H9 (cell line): ENCODE measurements at regions not wholly inside any gene's neighbourhood (a gene's known extent, or its start where the extent isn't known, plus 50 kb on each side); places are given as distances from the start of the nearest gene placed in this dataset.

Source experiments
- DNase-seq: peaks from one replicate; pipeline ENCODE4 v3.0.0-alpha.2; 2017
- H2AFZ ChIP-seq: one replicate; pipeline ENCODE4 v1.6.1; 2013; ENCODE audit warnings: mild to moderate bottlenecking, low read length, control low read depth, moderate library complexity
- H2AK5ac ChIP-seq: 2 replicates; pipeline ENCODE4 v1.6.1; 2013; ENCODE audit warnings: low read length, control low read depth, mixed read lengths; ENCODE audit not compliant: insufficient read length
- H2BK120ac ChIP-seq: one replicate; pipeline ENCODE4 v1.6.1; 2013; ENCODE audit warnings: low read depth, mild to moderate bottlenecking, low read length, control low read depth, inconsistent platforms; ENCODE audit not compliant: poor library complexity, severe bottlenecking
- H2BK12ac ChIP-seq: 2 replicates; pipeline ENCODE4 v1.6.1; 2013; ENCODE audit warnings: low read length, control low read depth, mixed read lengths, low read depth; ENCODE audit not compliant: insufficient read length
- H2BK15ac ChIP-seq: 2 replicates; pipeline ENCODE4 v1.6.1; 2013; ENCODE audit warnings: low read depth, low read length, control low read depth
- H2BK20ac ChIP-seq: one replicate; pipeline ENCODE4 v1.6.1; 2013; ENCODE audit warnings: low read depth, mild to moderate bottlenecking, low read length, control low read depth, inconsistent platforms; ENCODE audit not compliant: poor library complexity, severe bottlenecking
- H2BK5ac ChIP-seq: 2 replicates; pipeline ENCODE4 v1.6.1; 2013; ENCODE audit warnings: low read length, control low read depth, mixed read lengths; ENCODE audit not compliant: insufficient read length
- H3K14ac ChIP-seq: 2 replicates; pipeline ENCODE4 v1.6.1; 2013; ENCODE audit warnings: low read length, control low read depth; ENCODE audit not compliant: insufficient read depth
- H3K18ac ChIP-seq: 2 replicates; pipeline ENCODE4 v1.6.1; 2013; ENCODE audit warnings: low read depth, mild to moderate bottlenecking, mixed read lengths, low read length, control low read depth; ENCODE audit not compliant: insufficient read length
- H3K23ac ChIP-seq: 2 replicates; pipeline ENCODE4 v1.6.1; 2013; ENCODE audit warnings: low read length, control low read depth, mixed read lengths, low read depth; ENCODE audit not compliant: insufficient read length
- H3K23me2 ChIP-seq: 2 replicates; pipeline ENCODE4 v1.6.1; 2013; ENCODE audit warnings: low read depth, mild to moderate bottlenecking, mixed read lengths, low read length, control low read depth; ENCODE audit not compliant: insufficient read length, poor library complexity, severe bottlenecking
- H3K27ac ChIP-seq: 2 replicates; pipeline ENCODE4 v1.5.1; 2013; ENCODE audit warnings: low read length, control low read depth, mixed read lengths, low read depth; ENCODE audit not compliant: insufficient read length
- H3K27me3 ChIP-seq: 2 replicates; pipeline ENCODE4 v1.6.1; 2013; ENCODE audit warnings: low read length, control low read depth, inconsistent platforms; ENCODE audit not compliant: insufficient read depth
- H3K4ac ChIP-seq: 2 replicates; pipeline ENCODE4 v1.6.1; 2013; ENCODE audit warnings: low read depth, mild to moderate bottlenecking, control low read depth, inconsistent platforms, low read length, moderate library complexity
- H3K4me1 ChIP-seq: 2 replicates; pipeline ENCODE4 v1.6.1; 2013; ENCODE audit warnings: low read length, control low read depth, inconsistent platforms; ENCODE audit not compliant: insufficient read depth
- H3K4me2 ChIP-seq: 2 replicates; pipeline ENCODE4 v1.6.1; 2013; ENCODE audit warnings: low read length, control low read depth, mixed read lengths; ENCODE audit not compliant: insufficient read length, insufficient read depth
- H3K56ac ChIP-seq: 2 replicates; pipeline ENCODE4 v1.6.1; 2013; ENCODE audit warnings: low read depth, mild to moderate bottlenecking, mixed read lengths, low read length, control low read depth; ENCODE audit not compliant: insufficient read length
- H3K79me1 ChIP-seq: 2 replicates; pipeline ENCODE4 v1.6.1; 2013; ENCODE audit warnings: low read depth, mild to moderate bottlenecking, moderate library complexity, low read length, control low read depth, inconsistent platforms; ENCODE audit not compliant: insufficient read depth, poor library complexity, severe bottlenecking
- H3K79me2 ChIP-seq: 2 replicates; pipeline ENCODE4 v1.6.1; 2013; ENCODE audit warnings: low read length, control low read depth, inconsistent platforms; ENCODE audit not compliant: insufficient read depth
- H3K9ac ChIP-seq: 2 replicates; pipeline ENCODE4 v1.6.1; 2013; ENCODE audit warnings: low read length, control low read depth, mixed read lengths; ENCODE audit not compliant: insufficient read length; ENCODE audit errors: extremely low read depth
- H3K9me3 ChIP-seq: one replicate; pipeline ENCODE4 v1.6.1; 2013; ENCODE audit warnings: low read depth, low read length, inconsistent platforms; ENCODE audit not compliant: control insufficient read depth
- H3T11ph ChIP-seq: one replicate; pipeline ENCODE4 v1.6.1; 2013; ENCODE audit warnings: mild to moderate bottlenecking, low read length, control low read depth, inconsistent platforms
- H4K20me1 ChIP-seq: one replicate; pipeline ENCODE4 v1.6.1; 2013; ENCODE audit not compliant: control insufficient read depth, insufficient read length, insufficient read depth
- H4K5ac ChIP-seq: 2 replicates; pipeline ENCODE4 v1.6.1; 2013; ENCODE audit warnings: low read depth, mild to moderate bottlenecking, mixed read lengths, low read length, control low read depth; ENCODE audit not compliant: insufficient read length
- H4K8ac ChIP-seq: replicated peaks from 2 replicates; pipeline ENCODE4 v1.6.1; 2013; ENCODE audit warnings: low read length, control low read depth, mixed read lengths, low read depth; ENCODE audit not compliant: insufficient read length
- H4K91ac ChIP-seq: 2 replicates; pipeline ENCODE4 v1.6.1; 2013; ENCODE audit warnings: low read depth, mild to moderate bottlenecking, moderate library complexity, mixed read lengths, low read length, control low read depth; ENCODE audit not compliant: insufficient read length
- H3K27ac Mint-ChIP-seq, 3 experiments: 2 replicates in 2 of 3; 3 replicates in 1 of 3; pipeline ENCODE4 v1.8.0; 2020 to 2021; ENCODE audit warnings: mixed read lengths in 3 of 3, mild to moderate bottlenecking in 1 of 3, moderate library complexity in 1 of 3
- H3K27me3 Mint-ChIP-seq: 2 replicates; pipeline ENCODE4 v1.8.0; 2021; ENCODE audit warnings: low read depth, mild to moderate bottlenecking, moderate library complexity, mixed read lengths
- H3K36me3 Mint-ChIP-seq, 3 experiments: 2 replicates in 2 of 3; 3 replicates in 1 of 3; pipeline ENCODE4 v1.8.0; 2020 to 2021; ENCODE audit warnings: low read depth in 3 of 3, mixed read lengths in 3 of 3; ENCODE audit not compliant: insufficient read depth in 1 of 3
- H3K4me1 Mint-ChIP-seq, 2 experiments: 2 replicates each; pipeline ENCODE4 v1.8.0; 2020; ENCODE audit warnings: mixed read lengths in 2 of 2
- H3K4me3 Mint-ChIP-seq, 2 experiments: 2 replicates in 1 of 2; 3 replicates in 1 of 2; pipeline ENCODE4 v1.8.0; 2020 to 2021; ENCODE audit warnings: mild to moderate bottlenecking in 2 of 2, mixed read lengths in 2 of 2, moderate library complexity in 1 of 2
- H3K9me3 Mint-ChIP-seq, 2 experiments: 2 replicates in 1 of 2; 3 replicates in 1 of 2; pipeline ENCODE4 v1.8.0; 2020; ENCODE audit warnings: mild to moderate bottlenecking in 2 of 2, mixed read lengths in 2 of 2, moderate library complexity in 1 of 2
- CTCF ChIP-seq: fragments of 200-600 bp; sonication (generic); conservative IDR thresholded peaks from 3 replicates; pipeline ENCODE4 v1.8.0; 2021; ENCODE audit warnings: antibody characterized with exemption, mild to moderate bottlenecking
- WGBS: extraction: QIAGEN DNeasy Blood & Tissue Kit; methylation state at CpG from one replicate; pipeline ENCODE4 v1.1.7; 2013; ENCODE audit warnings: missing lambda C conversion rate, low lambda C conversion rate, mixed read lengths; ENCODE audit not compliant: insufficient read length; ENCODE audit errors: extremely low coverage; 5-methylcytosine and 5-hydroxymethylcytosine counted together

- H2AK5ac ChIP-seq = no peak overlapping the region
- Mint-ChIP-seq H3K4me1 (peaks cover 10% of the 10 kb centered on the region in 2 experiments), H3K27me3 (peaks cover 14% of the 10 kb centered on the region), H3K4me3 (no peak overlapping the region), H3K27ac (no peak overlapping the region; a peak in 1 of 7 replicates), H3K36me3 (peaks cover 0 to 6% (median 0%) of the 10 kb centered on the region in 3 experiments; a peak in 3 of 7 replicates), H3K9me3 (peaks cover 0 to 10% of the 10 kb centered on the region in 2 experiments; a peak in 2 of 5 replicates)
- H3K14ac ChIP-seq = no peak overlapping the region
- no peak overlapping the region for H3T11ph ChIP-seq
- H4K8ac ChIP-seq = no peak overlapping the region
- H3K23me2 ChIP-seq = no peaks in the 10 kb centered on the region
- no peak overlapping the region for H2BK15ac ChIP-seq
- no peak for DNase-seq
- no peak overlapping the region for H4K5ac ChIP-seq
- H4K91ac ChIP-seq = no peak overlapping the region
- H3K4me2 ChIP-seq = no peak overlapping the region
- H2BK12ac ChIP-seq = no peak overlapping the region
- H3K9me3 ChIP-seq = no peaks in the 10 kb centered on the region
- H3K23ac ChIP-seq = no peak overlapping the region
- no peak overlapping the region for H2BK20ac ChIP-seq
- no CpG with 5 or more reads among the region's 7 CpGs for WGBS
- no peak overlapping the region for H3K4ac ChIP-seq
- H2BK5ac ChIP-seq = no peak overlapping the region
- no peak overlapping the region for H3K27ac ChIP-seq
- no peak for TF ChIP-seq CTCF
- H3K56ac ChIP-seq = no peak overlapping the region
- H3K18ac ChIP-seq = no peak overlapping the region
- H2BK120ac ChIP-seq = no peak overlapping the region
- H3K79me2 ChIP-seq = no peaks in the 10 kb centered on the region
- no peaks in the 10 kb centered on the region for H3K4me1 ChIP-seq
- H2AFZ ChIP-seq = no peak overlapping the region
- no peaks in the 10 kb centered on the region for H3K27me3 ChIP-seq
- H3K9ac ChIP-seq = no peak overlapping the region
- no peaks in the 10 kb centered on the region for H3K79me1 ChIP-seq
- H4K20me1 ChIP-seq = no peaks in the 10 kb centered on the region
Measured at GRCh38 chr19:14322889-14323463, 58.3 kb upstream of the ADGRE5 start.
